ENCODE measurements at regions not wholly inside any gene's neighbourhood (a gene's known extent, or its start where the extent isn't known, plus 50 kb on each side); places are given as distances from the start of the nearest gene placed in this dataset.
A peak's percentile ranks its signal among the peaks of the same experiment; 100 is the strongest.

DNA sequence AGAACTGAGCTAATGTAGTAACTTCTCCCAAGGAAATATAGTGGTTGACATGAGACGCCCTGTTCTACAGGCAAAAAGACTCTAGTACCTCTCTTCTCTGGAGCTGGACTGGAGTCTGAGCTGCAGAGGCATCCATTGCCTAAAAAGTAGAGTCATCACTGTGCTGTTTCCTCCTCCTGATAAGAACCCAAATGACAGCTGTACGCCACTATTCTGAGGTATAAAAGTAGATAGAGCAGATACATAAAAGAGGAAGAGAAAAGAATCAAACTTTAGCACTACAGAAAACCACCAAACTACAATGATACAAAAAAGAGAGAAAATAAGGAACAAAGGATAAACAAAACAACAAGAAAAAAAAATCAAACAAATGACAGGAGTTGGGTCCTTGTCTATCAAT, 1568.8 kb downstream of the PLA2G4A start:
- Histone ChIP-seq H3K9me3 (peaks cover 10% of the 10 kb centered on the region), H3K27me3 (no peaks in the 10 kb centered on the region), H3K4me3 (no peak overlapping the region), H3K36me3 (no peaks in the 10 kb centered on the region)
- DNase-seq = no peak

DNA sequence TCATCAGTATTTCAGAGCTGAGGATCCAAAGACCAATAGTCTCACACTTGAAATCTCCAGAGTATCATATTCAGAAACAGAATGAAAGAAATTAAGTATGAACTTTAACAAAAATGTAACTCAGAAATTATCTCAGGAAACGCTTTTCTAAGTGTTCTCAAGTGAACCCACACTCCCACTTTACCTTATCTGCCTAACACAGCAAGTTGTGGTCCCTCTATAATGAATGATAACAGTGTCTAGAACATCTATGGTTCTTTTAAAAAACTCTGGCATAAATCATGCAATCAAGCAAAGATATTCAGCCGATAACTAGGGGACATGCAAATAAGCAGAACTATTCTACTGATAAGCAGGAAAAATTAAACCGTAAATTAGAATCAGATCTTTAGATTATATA, 1574.2 kb downstream of the PLA2G4A start:
- Histone ChIP-seq H3K36me3 (no peaks in the 10 kb centered on the region), H3K27me3 (no peaks in the 10 kb centered on the region), H3K9me3 (peaks cover 10% of the 10 kb centered on the region), H3K4me3 (no peak overlapping the region)
- no peak for DNase-seq

- 0 out of 2 replicates have a peak, but pooled peaks cover under 1% of the 10 kb centered on the region for H3K9me3 ChIP-seq
- no peaks in the 10 kb centered on the region for H3K27me3 ChIP-seq
- no peaks in the 10 kb centered on the region for H3K36me3 ChIP-seq
- no peak overlapping the region for H3K4me3 ChIP-seq
- no peak for DNase-seq
Observed at GRCh38 chr1:188406636-188407035, 1577.9 kb downstream of the PLA2G4A start.

GRCh38 chr1:188420177-188420576, 1591.4 kb downstream of the PLA2G4A start:
- no peak for DNase-seq
- H3K27me3 ChIP-seq = no peaks in the 10 kb centered on the region
- H3K9me3 ChIP-seq = no peaks in the 10 kb centered on the region
- H3K4me3 ChIP-seq = no peak overlapping the region
- no peaks in the 10 kb centered on the region for H3K36me3 ChIP-seq

DNA sequence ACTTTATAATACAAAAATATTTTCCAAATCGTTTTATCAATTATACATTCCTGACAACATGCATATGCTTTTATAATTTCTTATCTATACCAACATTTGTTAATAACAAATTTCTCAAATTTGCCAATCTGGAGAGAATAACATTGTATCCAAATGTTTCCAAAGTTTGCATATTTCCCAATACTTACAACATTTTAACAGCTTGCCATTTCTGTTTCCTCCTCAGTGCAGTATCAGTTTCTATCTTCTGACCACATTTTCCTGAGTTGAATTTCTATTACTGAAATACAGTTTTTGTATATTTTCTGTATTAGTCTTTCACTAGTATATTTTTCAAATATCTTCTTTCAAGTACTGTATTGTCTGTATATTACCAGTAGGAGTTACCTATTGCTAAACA, 1594.3 kb downstream of the PLA2G4A start:
- Histone ChIP-seq H3K27me3 (no peaks in the 10 kb centered on the region), H3K9me3 (no peaks in the 10 kb centered on the region), H3K4me3 (no peak overlapping the region), H3K36me3 (no peaks in the 10 kb centered on the region)
- DNase-seq = no peak

DNA sequence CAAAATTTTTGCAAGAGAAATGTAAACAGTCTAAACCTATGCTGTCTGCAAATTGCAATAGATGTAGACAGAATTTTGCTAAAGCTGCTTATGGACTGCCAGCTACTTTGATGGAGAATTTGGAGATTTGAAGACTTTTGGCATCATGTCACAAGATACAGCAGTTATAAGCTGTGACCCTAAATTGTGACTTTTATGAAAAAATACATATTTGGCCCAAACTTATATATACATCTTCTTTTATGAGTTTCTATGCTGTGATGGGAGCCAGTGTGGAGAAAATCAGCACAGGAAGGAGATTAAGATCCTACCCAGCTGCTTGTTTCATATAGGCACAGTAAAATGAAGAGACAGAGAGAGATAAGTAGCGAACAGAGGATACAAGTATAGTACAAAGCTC, 1595.4 kb downstream of the PLA2G4A start:
- Histone ChIP-seq H3K27me3 (no peaks in the 10 kb centered on the region), H3K36me3 (no peaks in the 10 kb centered on the region), H3K4me3 (no peak overlapping the region), H3K9me3 (no peaks in the 10 kb centered on the region)
- DNase-seq = no peak

GRCh38 chr1:188425687-188426086, 1596.9 kb downstream of the PLA2G4A start:
- no peak for DNase-seq
- no peak overlapping the region for H3K4me3 ChIP-seq
- no peaks in the 10 kb centered on the region for H3K9me3 ChIP-seq
- no peaks in the 10 kb centered on the region for H3K36me3 ChIP-seq
- no peaks in the 10 kb centered on the region for H3K27me3 ChIP-seq

DNA sequence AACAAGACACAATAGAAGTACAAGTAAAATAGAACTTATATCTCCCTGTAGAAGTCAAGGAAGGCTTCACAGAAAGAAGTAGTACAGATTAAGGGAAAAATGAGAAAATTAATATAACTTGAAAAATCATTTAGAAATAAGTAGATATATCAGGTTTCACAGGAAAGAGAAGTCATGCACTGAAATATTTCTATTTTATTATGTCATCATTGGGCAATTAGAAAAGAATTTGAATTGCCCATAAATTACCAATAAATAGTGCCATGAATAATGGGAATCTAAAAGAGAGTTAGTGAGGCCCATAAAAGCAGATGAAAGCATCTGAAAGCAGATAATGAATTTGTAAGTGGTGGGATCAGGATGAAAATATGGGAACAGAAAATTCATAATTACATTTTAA, 1597.8 kb downstream of the PLA2G4A start:
- no peaks in the 10 kb centered on the region for H3K36me3 ChIP-seq
- no peaks in the 10 kb centered on the region for H3K27me3 ChIP-seq
- H3K9me3 ChIP-seq = no peaks in the 10 kb centered on the region
- DNase-seq = no peak
- no peak overlapping the region for H3K4me3 ChIP-seq

- no peaks in the 10 kb centered on the region for H3K9me3 ChIP-seq
- DNase-seq = no peak
- no peak overlapping the region for H3K4me3 ChIP-seq
- no peaks in the 10 kb centered on the region for H3K36me3 ChIP-seq
- no peaks in the 10 kb centered on the region for H3K27me3 ChIP-seq
Observed at GRCh38 chr1:188427642-188428041, 1598.9 kb downstream of the PLA2G4A start.

DNA sequence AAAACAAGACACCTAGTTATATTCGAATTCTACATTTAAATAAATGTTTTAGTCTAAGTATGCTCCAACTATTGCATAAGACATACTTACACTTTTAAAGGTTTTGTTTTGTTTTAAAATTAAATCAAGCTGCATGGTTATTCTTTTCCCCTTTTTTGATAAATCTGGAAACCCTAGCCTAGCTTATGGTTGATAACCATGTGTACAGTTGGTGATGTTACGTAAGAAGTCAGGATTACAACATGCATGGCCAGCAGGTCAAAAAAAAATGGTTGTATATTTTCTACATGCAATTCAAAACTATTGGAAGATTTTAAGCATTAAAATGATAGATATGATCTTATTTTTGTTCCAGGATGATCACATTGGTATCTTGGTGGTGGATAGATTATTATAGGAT, 1600.6 kb downstream of the PLA2G4A start:
- no peak overlapping the region for H3K4me3 ChIP-seq
- H3K27me3 ChIP-seq = no peaks in the 10 kb centered on the region
- no peaks in the 10 kb centered on the region for H3K9me3 ChIP-seq
- no peaks in the 10 kb centered on the region for H3K36me3 ChIP-seq
- DNase-seq = no peak

- DNase-seq = no peak
- no peaks in the 10 kb centered on the region for H3K27me3 ChIP-seq
Observed at GRCh38 chr1:188432427-188432826, 1603.7 kb downstream of the PLA2G4A start.

DNA sequence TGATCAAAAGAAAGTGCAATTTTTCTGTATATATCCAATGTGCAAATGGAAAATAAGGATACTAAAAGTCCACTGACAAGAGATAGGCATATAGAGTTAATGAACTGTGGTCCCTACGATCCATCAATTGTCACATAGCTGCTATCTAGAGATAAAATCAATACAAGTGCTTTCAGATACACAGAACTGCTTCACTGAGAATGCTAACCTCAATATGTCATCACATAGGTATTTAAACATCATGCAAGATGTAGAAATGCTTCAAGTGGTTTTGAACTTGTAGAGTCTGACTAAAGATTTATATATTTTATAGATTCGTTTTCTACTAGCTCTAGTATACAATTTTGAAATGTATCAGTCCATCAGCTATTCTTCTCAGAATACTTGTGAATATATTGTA, 1604.7 kb downstream of the PLA2G4A start:
- Histone ChIP-seq H3K4me3 (no peak overlapping the region), H3K9me3 (no peaks in the 10 kb centered on the region), H3K36me3 (no peaks in the 10 kb centered on the region), H3K27me3 (no peaks in the 10 kb centered on the region)
- DNase-seq = no peak

More at GRCh38 chr1:188432427-188432826, 1603.7 kb downstream of the PLA2G4A start:
- Histone ChIP-seq H3K36me3 (no peaks in the 10 kb centered on the region), H3K4me3 (no peak overlapping the region), H3K9me3 (no peaks in the 10 kb centered on the region)

DNA sequence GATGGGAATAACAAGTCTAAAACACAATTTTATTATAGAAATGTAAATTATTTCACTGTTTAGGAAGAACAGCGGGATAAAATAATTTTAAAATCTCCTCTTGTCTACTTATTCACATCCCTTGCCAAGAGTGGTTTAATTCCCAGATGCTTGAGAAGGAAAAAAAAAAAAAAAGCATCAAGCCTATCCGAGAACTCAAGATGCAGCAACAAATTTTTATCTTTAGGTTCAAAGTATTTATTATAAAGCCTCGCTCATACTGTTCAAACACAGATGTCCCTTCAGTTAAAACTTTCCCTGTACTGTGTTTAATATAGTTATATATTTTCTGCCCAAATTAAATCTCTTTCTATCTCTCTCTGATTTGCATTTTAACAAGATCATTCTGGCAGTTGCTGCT, 1615.8 kb downstream of the PLA2G4A start:
- H3K9me3 ChIP-seq = no peaks in the 10 kb centered on the region
- no peaks in the 10 kb centered on the region for H3K27me3 ChIP-seq
- DNase-seq = no peak
- no peak overlapping the region for H3K4me3 ChIP-seq
- H3K36me3 ChIP-seq = no peaks in the 10 kb centered on the region

- Histone ChIP-seq H3K36me3 (no peaks in the 10 kb centered on the region), H3K27me3 (no peaks in the 10 kb centered on the region), H3K4me3 (no peak overlapping the region), H3K9me3 (no peaks in the 10 kb centered on the region)
- no peak for DNase-seq
Observed at GRCh38 chr1:188462837-188463236, 1634.1 kb downstream of the PLA2G4A start.

DNA sequence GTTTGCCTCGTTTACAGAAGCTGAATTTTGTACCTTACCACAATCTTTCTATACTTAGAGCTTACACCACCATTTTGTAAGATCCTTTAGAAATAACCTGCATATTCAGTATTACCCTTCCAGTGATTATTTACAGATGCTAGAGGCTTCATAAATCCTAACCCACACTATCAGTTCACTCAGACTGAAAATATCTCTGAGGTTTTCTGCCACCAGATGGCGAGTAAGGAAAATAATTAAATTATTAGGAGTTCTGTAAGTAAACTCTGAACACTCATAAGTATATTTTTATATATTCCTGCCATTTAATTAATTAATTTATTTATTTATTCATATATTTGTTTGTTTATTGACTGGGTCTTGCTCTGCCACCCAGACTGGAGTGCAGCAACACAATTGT, 1635.2 kb downstream of the PLA2G4A start:
- Histone ChIP-seq H3K9me3 (no peaks in the 10 kb centered on the region), H3K27me3 (no peaks in the 10 kb centered on the region), H3K4me3 (no peak overlapping the region), H3K36me3 (no peaks in the 10 kb centered on the region)
- DNase-seq = no peak

DNA sequence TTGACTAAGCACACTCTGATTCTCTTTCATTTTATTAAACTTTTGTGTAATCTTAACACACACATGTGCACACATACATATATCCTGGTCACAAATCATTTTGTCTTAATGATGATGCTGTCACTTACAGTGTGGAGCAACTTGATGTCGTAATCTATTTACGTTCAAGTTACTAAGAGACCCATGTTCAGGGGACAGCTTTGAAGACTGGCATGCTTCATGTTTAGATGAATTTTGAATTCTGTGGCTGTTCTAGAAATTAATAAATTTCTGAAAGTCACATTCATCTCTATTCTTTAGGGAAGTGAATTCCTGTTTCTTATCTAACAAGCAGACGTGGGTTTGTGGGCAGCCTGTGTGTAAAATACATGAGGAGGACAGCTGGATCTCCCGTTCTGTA, 1637.8 kb downstream of the PLA2G4A start:
- Histone ChIP-seq H3K4me3 (no peak overlapping the region), H3K36me3 (no peaks in the 10 kb centered on the region), H3K9me3 (no peaks in the 10 kb centered on the region), H3K27me3 (no peaks in the 10 kb centered on the region)
- DNase-seq = no peak

DNA sequence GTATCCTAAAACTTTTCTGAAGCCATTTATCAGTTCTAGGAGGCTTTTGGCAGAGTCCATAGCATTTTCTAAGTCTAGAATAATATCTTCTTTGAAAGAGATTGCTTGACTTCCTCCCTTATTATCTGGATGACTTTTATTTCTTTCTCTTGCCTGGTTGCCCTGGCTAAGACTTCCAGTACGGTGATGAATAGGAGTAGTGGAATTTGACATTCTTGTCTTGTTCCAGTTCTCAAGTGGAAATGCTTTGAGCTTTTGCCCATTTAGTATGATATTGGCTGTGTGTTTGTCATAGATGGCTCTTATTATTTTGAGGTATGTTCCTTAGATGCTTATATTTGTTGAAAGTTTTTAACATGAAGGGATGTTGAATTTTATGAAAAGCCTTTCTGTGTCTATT, 1647.9 kb downstream of the PLA2G4A start:
- no peaks in the 10 kb centered on the region for H3K9me3 ChIP-seq
- H3K27me3 ChIP-seq = no peaks in the 10 kb centered on the region
- no peaks in the 10 kb centered on the region for H3K36me3 ChIP-seq
- no peak for DNase-seq
- H3K4me3 ChIP-seq = no peak overlapping the region

GRCh38 chr1:188489336-188490112, 1660.8 kb downstream of the PLA2G4A start:
- Histone ChIP-seq H3K9me3 (no peaks in the 10 kb centered on the region), H3K27me3 (no peaks in the 10 kb centered on the region), H3K4me3 (no peak overlapping the region), H3K36me3 (no peaks in the 10 kb centered on the region)
- peak; percentile 23 for DNase-seq

All from MG63 (cell line).